22Rv1 (cell line): ENCODE measurements at regions not wholly inside any gene's neighbourhood (a gene's known extent, or its start where the extent isn't known, plus 50 kb on each side); places are given as distances from the start of the nearest gene placed in this dataset.

Source experiments
- CTCF ChIP-seq: fragments of 450-650 bp; IDR thresholded peaks from 2 replicates; pipeline ENCODE4 v1.5.1; 2017; ENCODE audit warnings: mild to moderate bottlenecking
- ZFX ChIP-seq: fragments of 450-650 bp; IDR thresholded peaks from 2 replicates; pipeline ENCODE4 v1.6.1; 2017; ENCODE audit warnings: antibody characterized with exemption, borderline replicate concordance

GRCh38 chr7:42359946-42360345 lies 122.9 kb upstream of the GLI3 start:
- TF ChIP-seq CTCF (no peak), ZFX (no peak)
